ENCODE measurements at regions not wholly inside any gene's neighbourhood (a gene's known extent, or its start where the extent isn't known, plus 50 kb on each side); places are given as distances from the start of the nearest gene placed in this dataset.

DNA sequence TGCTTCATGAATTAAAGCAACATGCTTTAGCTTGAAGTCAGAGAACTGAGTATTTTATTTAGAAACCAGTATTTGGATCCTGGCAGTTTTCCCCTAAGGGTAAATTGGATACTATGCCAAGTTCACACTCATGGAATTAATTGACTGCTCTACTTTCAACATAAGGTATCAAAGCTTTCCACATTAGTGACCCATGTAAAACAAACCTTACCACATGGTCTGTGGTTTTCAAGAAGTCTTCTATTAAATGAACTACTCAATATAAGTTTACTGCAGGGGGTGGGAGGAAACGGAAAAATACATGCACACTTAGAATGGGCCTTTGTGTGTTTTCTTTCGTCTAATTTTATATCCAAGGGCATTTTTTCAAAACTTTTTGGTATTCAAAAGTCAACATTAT, 232.0 kb upstream of the FBXL7 start:
- Mint-ChIP-seq H3K27ac (no peak overlapping the region), H3K36me3 (no peaks in the 10 kb centered on the region), H3K4me3 (no peak overlapping the region), H3K27me3 (ENCODE audit: low read depth in 2 of 2) (no peaks in the 10 kb centered on the region), H3K9me3 (peaks cover 5 to 10% of the 10 kb centered on the region in 2 donors), H3K4me1 (no peaks in the 10 kb centered on the region)
- no peak overlapping the region for H3K4me3 ChIP-seq (ENCODE audit: low read length)
- DNase-seq = no peak
- H3K36me3 ChIP-seq (ENCODE audit: control insufficient read depth, insufficient read depth, low read length) = no peaks in the 10 kb centered on the region
- TF ChIP-seq, protein P1, sequence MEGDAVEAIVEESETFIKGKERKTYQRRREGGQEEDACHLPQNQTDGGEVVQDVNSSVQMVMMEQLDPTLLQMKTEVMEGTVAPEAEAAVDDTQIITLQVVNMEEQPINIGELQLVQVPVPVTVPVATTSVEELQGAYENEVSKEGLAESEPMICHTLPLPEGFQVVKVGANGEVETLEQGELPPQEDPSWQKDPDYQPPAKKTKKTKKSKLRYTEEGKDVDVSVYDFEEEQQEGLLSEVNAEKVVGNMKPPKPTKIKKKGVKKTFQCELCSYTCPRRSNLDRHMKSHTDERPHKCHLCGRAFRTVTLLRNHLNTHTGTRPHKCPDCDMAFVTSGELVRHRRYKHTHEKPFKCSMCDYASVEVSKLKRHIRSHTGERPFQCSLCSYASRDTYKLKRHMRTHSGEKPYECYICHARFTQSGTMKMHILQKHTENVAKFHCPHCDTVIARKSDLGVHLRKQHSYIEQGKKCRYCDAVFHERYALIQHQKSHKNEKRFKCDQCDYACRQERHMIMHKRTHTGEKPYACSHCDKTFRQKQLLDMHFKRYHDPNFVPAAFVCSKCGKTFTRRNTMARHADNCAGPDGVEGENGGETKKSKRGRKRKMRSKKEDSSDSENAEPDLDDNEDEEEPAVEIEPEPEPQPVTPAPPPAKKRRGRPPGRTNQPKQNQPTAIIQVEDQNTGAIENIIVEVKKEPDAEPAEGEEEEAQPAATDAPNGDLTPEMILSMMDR (IDR thresholded peaks at IDR 0.05) = no peak
- H3K27ac ChIP-seq (ENCODE audit: low read length) = no peak overlapping the region
- no peaks in the 10 kb centered on the region for H3K27me3 ChIP-seq (ENCODE audit: control insufficient read depth, insufficient read depth, low read length)
- ATAC-seq = no peak
- H3K4me1 ChIP-seq (ENCODE audit: control insufficient read depth, insufficient read depth, low read length) = no peaks in the 10 kb centered on the region
- H3K9me3 ChIP-seq (ENCODE audit: control insufficient read depth, insufficient read depth, low read length) = peaks cover 7% of the 10 kb centered on the region
- intact Hi-C loops (cut with micrococcal nuclease) = no loop called here
- 90% methylated on average over 2 of the region's 2 CpGs for WGBS (ENCODE audit: insufficient coverage)

DNA sequence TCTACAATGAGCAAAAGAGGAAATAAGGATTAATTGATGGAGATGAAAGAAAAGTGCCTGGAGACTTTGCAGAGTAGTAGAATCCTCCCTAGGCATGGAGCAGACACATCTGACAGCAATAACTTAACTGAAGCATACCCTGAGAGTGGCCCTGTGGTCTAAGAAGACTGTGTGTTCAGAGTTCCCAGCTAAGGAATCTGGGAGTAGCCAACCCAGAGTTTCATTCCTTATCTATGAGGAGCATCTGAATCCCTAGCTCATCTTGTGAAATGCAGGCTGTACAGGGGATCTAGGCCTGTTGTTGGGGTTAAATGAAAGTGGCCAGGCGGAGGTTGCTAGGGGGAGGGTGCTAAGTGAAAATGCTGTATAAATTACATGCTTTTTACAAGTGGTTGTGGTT, 233.1 kb upstream of the FBXL7 start:
- Histone ChIP-seq H3K4me3 (ENCODE audit: low read length) (no peak overlapping the region), H3K27me3 (ENCODE audit: control insufficient read depth, insufficient read depth, low read length) (no peaks in the 10 kb centered on the region), H3K9me3 (ENCODE audit: control insufficient read depth, insufficient read depth, low read length) (peaks cover 7% of the 10 kb centered on the region), H3K36me3 (ENCODE audit: control insufficient read depth, insufficient read depth, low read length) (no peaks in the 10 kb centered on the region), H3K27ac (ENCODE audit: low read length) (no peak overlapping the region), H3K4me1 (ENCODE audit: control insufficient read depth, insufficient read depth, low read length) (no peaks in the 10 kb centered on the region)
- peaks cover 4 to 8% of the 10 kb centered on the region in 2 donors for H3K9me3 Mint-ChIP-seq
- no peak for ATAC-seq
- H3K27me3 Mint-ChIP-seq (ENCODE audit: low read depth in 2 of 2) = no peaks in the 10 kb centered on the region
- no peaks in the 10 kb centered on the region for H3K4me1 Mint-ChIP-seq
- H3K27ac Mint-ChIP-seq = no peak overlapping the region
- intact Hi-C loops (cut with micrococcal nuclease) = no loop called here
- H3K36me3 Mint-ChIP-seq = no peaks in the 10 kb centered on the region
- TF ChIP-seq, protein P1 (IDR thresholded peaks at IDR 0.05) = no peak
- no peak overlapping the region for H3K4me3 Mint-ChIP-seq
- 61% methylated on average over 1 of the region's 1 CpG for WGBS (ENCODE audit: insufficient coverage)
- no peak for DNase-seq

DNA sequence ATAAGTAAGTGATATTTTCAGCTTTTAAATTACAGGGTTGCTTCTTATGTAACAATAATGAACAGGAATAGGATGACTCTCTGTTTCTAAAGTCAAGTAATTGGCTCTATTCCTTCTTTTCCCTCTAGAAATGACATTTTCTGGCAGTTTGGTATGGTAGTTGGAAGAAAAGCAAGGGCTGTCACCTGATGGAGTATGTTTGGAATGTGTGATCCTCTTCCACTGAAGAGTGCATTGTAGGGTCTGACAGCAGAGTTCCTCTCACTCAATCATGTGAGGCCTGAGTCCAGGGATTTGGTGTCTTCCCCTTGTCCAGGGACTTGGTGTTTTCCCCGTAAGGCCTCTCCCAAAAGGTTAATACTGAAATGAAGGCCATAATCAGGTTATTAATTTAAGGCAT, 233.8 kb upstream of the FBXL7 start:
- Mint-ChIP-seq H3K4me1 (no peaks in the 10 kb centered on the region), H3K9me3 (peaks cover 4 to 10% of the 10 kb centered on the region in 2 donors), H3K27ac (no peak overlapping the region), H3K36me3 (no peaks in the 10 kb centered on the region), H3K27me3 (ENCODE audit: low read depth in 2 of 2) (no peaks in the 10 kb centered on the region), H3K4me3 (no peak overlapping the region)
- intact Hi-C loops (cut with micrococcal nuclease) = no loop called here
- Histone ChIP-seq H3K27ac (ENCODE audit: low read length) (no peak overlapping the region), H3K9me3 (ENCODE audit: control insufficient read depth, insufficient read depth, low read length) (peaks cover 7% of the 10 kb centered on the region), H3K36me3 (ENCODE audit: control insufficient read depth, insufficient read depth, low read length) (no peaks in the 10 kb centered on the region), H3K4me1 (ENCODE audit: control insufficient read depth, insufficient read depth, low read length) (no peaks in the 10 kb centered on the region), H3K27me3 (ENCODE audit: control insufficient read depth, insufficient read depth, low read length) (no peaks in the 10 kb centered on the region), H3K4me3 (ENCODE audit: low read length) (no peak overlapping the region)
- TF ChIP-seq, protein P1 (IDR thresholded peaks at IDR 0.05) = no peak
- ATAC-seq (no peak), DNase-seq (no peak)
- 91% methylated on average over 1 of the region's 1 CpG for WGBS (ENCODE audit: insufficient coverage)

DNA sequence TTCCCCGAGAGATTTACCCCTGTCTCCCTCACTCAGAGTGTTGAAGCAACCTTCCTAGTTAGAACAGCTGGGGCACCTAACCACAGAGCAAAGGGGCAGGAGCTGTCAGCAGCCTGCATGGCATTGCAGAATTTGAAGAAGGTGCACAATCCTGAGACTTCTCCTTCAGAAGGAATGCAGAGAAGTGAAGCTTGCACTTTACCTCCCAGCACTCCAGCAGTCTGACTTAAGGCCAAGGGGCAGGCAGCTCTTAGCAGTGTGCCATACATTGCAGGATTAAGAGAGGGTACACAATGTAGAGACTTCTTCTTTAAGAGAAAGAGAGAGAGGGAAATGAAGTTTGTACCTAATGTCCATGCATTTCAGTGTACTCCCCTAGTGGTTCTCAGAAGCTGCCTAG, 236.0 kb upstream of the FBXL7 start:
- Mint-ChIP-seq H3K27ac (no peak overlapping the region), H3K4me1 (no peaks in the 10 kb centered on the region), H3K9me3 (peaks cover 5 to 10% of the 10 kb centered on the region in 2 donors), H3K36me3 (no peaks in the 10 kb centered on the region), H3K4me3 (no peak overlapping the region), H3K27me3 (ENCODE audit: low read depth in 2 of 2) (no peaks in the 10 kb centered on the region)
- H3K27me3 ChIP-seq (ENCODE audit: control insufficient read depth, insufficient read depth, low read length) = no peaks in the 10 kb centered on the region
- H3K4me1 ChIP-seq (ENCODE audit: control insufficient read depth, insufficient read depth, low read length) = no peaks in the 10 kb centered on the region
- no peak overlapping the region for H3K27ac ChIP-seq (ENCODE audit: low read length)
- peaks cover 4% of the 10 kb centered on the region for H3K9me3 ChIP-seq (ENCODE audit: control insufficient read depth, insufficient read depth, low read length)
- intact Hi-C loops (cut with micrococcal nuclease) = no loop called here
- H3K4me3 ChIP-seq (ENCODE audit: low read length) = no peak overlapping the region
- TF ChIP-seq, protein P1 (IDR thresholded peaks at IDR 0.05) = no peak
- no peak for DNase-seq
- H3K36me3 ChIP-seq (ENCODE audit: control insufficient read depth, insufficient read depth, low read length) = no peaks in the 10 kb centered on the region
- no peak for ATAC-seq
- 100% methylated on average over 1 of the region's 1 CpG for WGBS (ENCODE audit: insufficient coverage)

Measured in natural killer cell (primary cell).